Iris pigment epithelial cell (primary cell): ENCODE measurements at regions not wholly inside any gene's neighbourhood (a gene's known extent, or its start where the extent isn't known, plus 50 kb on each side); places are given as distances from the start of the nearest gene placed in this dataset.
A peak's percentile ranks its signal among the peaks of the same experiment; 100 is the strongest.

Experiments used
- DNase-seq: peaks from one replicate; pipeline ENCODE4 v3.0.0-alpha.2; 2011; ENCODE audit warnings: low read depth

- DNase-seq, result no peak
Measured at GRCh38 chr12:111038941-111039340, 118.6 kb upstream of the MYL2 start.

DNA sequence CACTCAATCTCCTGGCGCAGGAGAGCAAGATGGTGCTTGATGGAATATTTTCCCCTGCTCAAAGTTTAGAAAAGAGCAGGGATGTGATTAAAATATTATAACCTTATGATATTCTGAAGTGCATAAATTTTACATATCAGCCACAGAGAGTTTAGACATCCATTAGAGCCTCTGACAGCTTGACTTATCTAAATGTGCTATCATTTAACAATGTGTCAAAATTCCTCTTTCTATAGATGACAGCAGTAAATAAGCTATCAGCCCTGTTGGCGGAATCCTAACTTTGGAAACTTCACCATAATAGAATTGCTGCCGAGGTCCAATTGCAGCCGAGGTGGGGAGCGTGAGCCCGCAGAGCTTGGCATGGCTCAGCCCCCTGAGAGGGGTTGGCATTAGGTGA lies 117.7 kb upstream of the MYL2 start:
- DNase-seq, result no peak

DNA sequence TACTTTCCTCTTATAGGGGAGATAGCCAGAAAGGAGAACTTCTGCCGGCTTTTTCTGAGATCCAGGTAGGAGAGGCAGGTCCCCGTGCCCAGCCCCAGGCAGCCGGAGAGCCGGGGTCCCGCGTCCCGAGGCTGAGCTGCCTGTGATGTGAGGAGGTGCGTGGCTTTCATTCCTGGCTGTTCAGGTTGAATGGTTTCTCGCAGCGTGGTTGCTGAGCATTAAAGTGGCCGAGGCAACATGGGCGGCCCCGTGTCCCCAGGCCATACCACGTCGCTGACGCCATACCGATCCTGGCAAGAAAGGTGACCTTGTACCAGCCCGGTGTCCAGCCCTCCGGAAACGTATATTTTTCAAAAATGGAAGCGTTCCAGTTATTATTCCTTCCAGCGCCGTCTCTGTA lies 116.7 kb upstream of the MYL2 start:
- no peak for DNase-seq

- DNase-seq, result no peak
Measured at GRCh38 chr12:111035578-111036301, 115.4 kb upstream of the MYL2 start.

GRCh38 chr12:111034886-111035577 lies 114.7 kb upstream of the MYL2 start:
- no peak for DNase-seq

DNA sequence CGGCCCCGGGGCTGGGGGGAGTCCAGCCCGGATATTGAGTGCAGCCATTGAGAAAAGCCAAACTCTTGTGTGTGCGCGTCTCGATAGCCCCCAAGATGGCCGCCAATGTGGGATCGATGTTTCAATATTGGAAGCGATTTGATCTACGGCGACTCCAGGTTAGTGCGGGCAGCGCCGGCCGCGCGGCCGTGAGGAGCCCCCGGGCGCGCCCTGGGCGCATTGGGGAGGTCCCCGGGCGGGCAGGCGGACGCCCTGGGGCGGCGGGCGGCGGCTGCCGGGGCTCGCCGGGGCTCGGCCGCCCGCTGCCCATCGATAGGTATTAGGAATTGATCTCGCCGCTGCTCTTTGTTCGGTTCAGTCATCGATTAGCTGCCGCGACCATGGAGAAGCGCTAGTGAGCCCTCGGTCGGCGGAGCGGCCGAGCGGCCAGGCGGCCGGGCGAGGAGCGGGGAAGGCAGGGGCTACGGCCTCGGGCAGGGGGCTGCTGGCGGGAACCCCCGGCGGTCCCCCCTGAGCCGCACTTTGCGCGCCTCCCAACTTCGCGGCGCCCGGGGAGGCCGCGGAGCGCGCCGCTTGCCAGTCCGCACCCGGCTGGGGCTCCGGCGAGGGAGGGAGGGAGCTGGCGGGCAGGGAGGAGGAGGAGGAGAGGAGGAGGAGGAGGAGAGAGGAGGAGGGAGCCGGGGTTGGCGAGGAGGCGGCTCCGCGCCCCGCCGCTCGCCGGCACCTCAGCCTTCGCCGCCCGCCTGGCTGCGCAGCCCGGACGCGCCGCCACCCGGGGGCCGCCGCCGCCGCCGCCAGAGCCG lies 113.9 kb upstream of the MYL2 start, which contains the start of gene CUX2:
Gene CUX2, plus strand, starts transcription at position 83 of the 803 bp plus-strand sequence.
- DNase-seq, result no peak

DNA sequence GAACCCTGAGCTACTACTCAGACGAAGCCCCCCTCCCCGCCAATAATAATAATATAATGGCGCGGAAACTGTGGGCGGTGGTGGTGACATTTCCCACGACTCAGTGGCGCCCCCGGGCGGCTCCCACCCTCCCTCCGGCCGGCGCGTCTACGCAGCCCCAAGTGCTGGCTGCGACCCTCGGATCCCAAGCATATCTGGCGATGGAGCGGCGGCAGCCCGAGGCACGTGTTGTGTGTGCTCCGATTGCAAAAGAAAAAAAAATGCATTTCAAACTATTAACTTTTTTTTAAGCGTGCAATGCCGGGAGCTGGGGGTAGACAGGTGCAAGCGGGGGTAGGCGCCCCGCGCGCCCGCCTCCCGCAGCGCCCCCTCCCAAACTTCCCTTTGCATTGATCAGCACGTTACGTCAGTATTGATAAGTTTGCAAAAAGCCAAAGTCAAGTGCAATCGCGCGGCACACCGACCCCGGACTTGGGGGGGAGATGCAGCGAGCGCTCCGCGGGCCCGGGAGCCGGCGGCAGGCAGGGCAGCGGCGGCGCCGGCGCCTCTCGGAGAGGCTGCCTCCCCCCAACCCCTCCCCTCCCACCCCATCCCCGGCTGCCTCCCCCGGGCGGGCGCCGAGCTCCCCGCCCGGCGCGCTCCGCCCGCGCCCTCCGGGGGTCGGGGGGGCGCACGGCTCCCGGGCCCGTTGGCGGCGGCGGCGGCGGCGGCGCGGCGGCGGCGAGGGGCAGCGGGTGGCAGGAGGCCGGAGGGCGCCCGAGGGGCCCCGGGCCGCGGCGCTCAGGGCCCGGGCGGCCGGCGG lies 113.1 kb upstream of the MYL2 start:
- no peak for DNase-seq

GRCh38 chr12:111032591-111032919 lies 112.2 kb upstream of the MYL2 start:
- no peak for DNase-seq

GRCh38 chr12:111031916-111032590 lies 111.7 kb upstream of the MYL2 start:
- no peak for DNase-seq

DNA sequence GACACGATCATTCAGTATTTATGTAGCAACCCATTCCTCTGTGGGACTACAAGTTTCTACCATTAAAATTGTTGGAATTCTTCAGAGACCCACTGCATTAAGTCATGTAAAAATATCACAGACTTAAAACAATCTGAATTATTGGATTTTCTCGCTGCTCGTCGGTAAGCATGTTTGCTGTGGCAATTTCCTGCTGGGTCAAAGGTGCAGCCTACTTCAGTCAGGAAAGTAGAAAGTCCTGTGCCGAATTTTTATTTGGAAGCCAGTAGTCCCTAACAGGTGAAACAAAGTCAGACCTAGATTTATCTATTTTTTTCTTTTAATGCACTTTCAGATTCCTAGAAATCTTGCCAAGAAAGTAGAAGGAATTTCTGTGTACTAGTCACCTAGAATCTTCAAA lies 110.4 kb upstream of the MYL2 start:
- no peak for DNase-seq

DNA sequence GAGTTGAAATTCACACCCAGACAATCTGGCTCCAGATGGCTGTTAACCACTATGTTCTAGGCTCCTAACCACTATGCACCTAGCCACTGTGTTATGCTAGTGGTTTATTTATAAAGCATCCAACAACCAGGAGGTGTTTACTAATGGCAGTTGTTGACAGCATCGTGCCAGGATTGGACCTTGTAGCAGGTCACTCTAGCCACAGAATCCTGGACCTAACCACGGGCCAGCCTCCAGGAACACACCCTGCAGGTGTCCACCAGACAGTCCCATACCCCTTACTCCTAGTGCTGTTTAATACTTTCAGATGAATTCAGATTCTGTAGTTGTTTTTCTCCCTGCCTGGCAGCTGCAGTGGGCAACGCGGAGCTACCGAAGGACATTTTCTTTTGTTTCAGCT lies 109.4 kb upstream of the MYL2 start:
- DNase-seq, result no peak

DNA sequence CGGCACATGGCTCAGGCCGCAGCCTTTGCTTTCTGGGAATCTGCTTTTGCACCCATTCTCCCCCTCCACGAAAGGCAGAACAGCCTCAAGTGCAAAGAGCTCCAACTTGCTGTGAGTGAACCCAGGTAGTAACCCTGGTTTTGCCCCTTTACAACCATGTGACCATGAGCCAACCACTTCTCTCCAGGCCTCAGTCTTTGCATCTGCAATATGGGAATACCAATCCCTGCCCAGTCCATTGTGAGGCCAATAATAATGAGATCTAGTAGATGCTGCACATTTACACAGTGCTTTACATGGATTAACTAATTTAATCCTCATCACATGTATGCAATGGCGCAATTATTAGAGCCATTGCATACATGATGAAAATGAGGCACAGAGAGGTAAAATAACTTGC lies 108.9 kb upstream of the MYL2 start:
- no peak for DNase-seq

DNA sequence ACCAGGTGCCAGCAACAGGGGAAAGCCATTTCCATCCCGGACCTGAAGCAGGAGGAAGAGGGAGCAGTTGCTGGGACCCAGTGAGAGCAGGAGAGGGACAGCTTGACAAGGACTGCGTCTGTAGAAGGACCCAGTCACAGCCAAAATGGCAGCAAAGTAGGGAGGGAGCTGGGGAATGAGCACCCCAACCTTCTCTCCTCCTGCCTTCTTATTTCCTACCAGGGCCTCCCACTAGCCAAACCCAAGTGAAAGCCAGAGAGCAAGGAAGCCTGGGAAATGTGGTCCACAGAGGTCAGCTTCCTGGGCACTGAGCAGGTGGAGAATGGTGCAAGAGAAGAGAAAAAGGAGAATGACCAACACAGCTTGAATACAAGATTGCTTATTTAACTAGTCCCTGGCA lies 108.5 kb upstream of the MYL2 start:
- DNase-seq, result no peak

GRCh38 chr12:111027431-111027830 lies 107.1 kb upstream of the MYL2 start:
- no peak for DNase-seq

DNA sequence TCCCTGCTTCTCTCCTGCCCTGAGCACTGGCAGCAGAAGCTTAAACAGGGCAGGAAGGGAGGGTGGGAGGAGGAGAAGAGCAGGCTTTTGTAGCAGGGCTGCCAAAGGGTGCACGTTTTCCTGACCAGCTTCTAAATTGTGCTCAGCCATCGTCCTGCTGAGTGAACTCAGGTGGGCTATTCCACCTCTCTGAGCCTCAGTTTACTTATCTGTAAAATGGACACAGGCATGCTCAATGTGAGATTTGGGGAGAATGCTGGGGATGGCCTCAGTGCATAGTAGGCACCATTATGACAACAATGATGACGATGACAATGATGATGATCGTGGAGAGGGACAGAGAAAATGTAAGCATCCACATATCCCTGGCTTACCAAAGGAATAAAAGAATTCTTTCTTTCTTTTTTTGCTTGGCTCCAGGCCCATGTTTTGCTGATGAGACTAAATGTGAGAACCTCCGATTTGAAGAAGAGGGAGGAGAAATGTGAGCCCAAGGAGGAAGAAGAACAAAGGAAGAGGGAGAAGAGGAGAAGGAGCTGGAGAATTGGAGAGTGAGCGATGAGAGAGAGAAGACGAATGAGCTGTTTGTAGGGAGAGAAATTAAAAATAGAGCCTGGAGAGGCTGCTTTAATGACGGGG lies 105.5 kb upstream of the MYL2 start:
- DNase-seq, result no peak

DNA sequence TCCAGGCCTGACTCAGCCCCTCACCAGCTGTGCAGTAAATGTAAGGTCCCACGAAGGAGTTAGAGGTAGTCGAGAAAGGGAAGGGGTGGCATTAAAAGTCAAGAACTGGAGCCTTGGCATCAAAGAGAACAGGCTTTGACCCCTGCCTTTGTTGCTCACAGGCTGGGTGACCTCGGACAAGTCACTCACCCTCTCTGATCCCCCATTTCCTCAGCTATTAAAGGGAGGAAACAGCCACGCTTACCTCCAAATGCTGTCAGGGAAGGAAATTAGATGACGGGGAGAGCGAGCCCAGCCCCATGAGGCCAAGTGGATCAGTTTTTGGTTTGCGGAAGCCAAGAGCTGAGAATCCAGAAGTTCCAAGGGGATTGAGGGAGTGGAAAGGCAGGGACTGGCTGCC lies 104.9 kb upstream of the MYL2 start:
- DNase-seq, result no peak

DNA sequence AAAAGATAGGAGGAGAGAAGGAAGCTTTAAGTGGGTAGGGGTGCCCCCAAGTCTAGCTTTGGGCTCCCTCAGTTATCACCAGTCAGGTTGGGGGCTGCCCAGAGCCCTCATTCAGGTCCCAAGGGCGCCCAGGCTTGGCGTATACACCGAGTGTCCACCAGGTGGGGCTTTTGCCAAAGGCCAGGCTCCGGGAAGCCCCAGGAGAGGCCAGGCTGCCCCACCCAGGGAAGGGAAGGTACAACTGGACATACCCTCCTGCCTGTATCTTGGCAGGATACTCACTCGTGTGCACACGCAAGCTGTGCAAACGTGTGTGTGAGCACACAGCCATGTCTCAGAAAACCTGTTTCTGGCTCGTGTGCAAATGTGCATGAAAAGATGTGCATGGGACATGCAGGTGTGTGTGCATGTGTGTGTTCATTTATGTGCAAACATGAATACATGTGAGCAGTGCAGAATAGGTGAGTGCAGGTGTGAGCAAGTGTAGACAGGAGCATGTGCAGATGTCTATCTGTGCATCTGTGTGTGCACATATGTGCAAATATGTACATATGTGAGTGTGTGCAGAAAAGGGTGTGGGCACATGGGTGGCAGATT lies 103.9 kb upstream of the MYL2 start:
- peak; percentile 35 for DNase-seq

DNA sequence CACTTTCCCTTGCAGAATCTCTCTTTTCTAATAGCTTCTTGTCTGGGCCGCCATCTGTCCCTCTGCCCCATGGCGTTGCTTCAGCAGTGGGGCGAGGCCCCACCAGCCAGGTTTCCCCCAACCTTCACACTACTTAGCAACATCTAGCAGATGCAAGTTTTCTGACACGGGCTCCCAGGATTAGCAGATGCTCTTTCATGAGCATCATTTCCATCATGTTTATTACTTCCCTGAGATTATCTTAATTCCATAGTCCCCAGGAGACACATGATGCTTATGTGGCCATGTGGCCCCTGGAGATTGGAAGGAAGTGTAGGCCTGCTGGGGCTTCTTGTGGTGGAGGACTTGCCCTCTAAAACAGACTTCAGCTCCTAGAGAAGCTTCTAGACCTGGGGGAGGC lies 102.0 kb upstream of the MYL2 start:
- DNase-seq, result no peak

DNA sequence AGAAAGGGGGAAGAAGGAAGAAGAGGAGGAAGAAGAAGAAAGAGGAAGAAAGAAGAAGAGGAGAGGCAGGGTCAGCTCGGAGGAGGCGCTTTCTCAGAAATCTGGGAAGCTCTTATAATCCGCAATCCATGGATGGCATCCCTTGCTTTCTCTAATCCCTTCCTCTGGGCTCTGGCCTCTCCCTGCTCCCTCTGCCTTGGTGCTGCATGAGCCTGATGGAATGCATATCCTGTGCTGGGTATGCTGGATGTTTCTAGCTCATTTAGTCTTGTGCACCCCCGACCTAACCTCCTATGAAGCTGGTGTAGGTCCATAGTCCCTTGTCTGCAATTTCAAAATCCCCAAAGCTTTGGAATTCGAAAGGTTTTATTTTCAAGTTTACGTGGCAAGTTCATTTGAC lies 94.2 kb upstream of the MYL2 start:
- no peak for DNase-seq

DNA sequence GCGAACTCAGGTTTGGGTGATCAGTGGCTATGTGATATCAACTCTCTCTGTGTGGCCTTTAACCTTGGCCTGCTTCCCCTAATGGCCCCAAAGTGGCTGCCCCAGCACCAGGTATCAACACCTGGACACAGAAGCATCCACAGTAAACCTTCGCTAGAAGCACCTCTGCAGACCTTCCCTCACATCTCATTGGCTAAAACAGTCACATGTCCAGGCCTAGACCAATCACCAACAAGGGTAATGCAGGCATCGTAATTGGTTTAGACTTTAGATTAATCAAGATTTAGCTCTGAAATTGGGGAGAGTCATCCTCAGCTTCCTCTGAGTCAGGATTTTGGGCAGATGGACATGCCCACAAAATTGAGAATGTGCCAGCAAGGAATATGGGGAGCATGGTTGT lies 92.5 kb upstream of the MYL2 start:
- no peak for DNase-seq
